Lung (tissue), 11 donors: ENCODE measurements at regions not wholly inside any gene's neighbourhood (a gene's known extent, or its start where the extent isn't known, plus 50 kb on each side); places are given as distances from the start of the nearest gene placed in this dataset.

ENCODE experiments used
- ATAC-seq: fragments of 200-7000 bp; cut with Tn5 transposase; one replicate; pipeline ENCODE4 v1.9.1; 2020; ENCODE audit warnings: moderate number of reproducible peaks; ENCODE audit not compliant: insufficient read depth, low FRiP score
- DNase-seq, 3 donors: peaks; one replicate each; pipeline ENCODE4 v3.0.0-alpha.2; 2013 to 2017
- H3K27ac ChIP-seq, 2 donors: one replicate each; pipeline ENCODE4 v1.5.1; 2013; ENCODE audit warnings: mild to moderate bottlenecking in 2 of 2, moderate library complexity in 2 of 2, control low read depth in 1 of 2, inconsistent platforms in 1 of 2, low read depth in 1 of 2, low read length in 1 of 2
- H3K27me3 ChIP-seq, 3 donors: one replicate each; pipeline ENCODE4 v1.5.1; 2013; ENCODE audit warnings: low read length in 2 of 3; ENCODE audit not compliant: control insufficient read depth in 3 of 3, insufficient read depth in 3 of 3
- H3K36me3 ChIP-seq, 4 donors: one replicate each; pipeline ENCODE4 v1.5.1; 2013; ENCODE audit warnings: low read length in 4 of 4, mild to moderate bottlenecking in 1 of 4, moderate library complexity in 1 of 4; ENCODE audit not compliant: control insufficient read depth in 4 of 4, insufficient read depth in 4 of 4
- H3K4me1 ChIP-seq, 5 donors: one replicate each; pipeline ENCODE4 v1.5.1; 2013; ENCODE audit warnings: low read length in 5 of 5, mild to moderate bottlenecking in 2 of 5, moderate library complexity in 1 of 5; ENCODE audit not compliant: control insufficient read depth in 5 of 5, insufficient read depth in 5 of 5
- H3K4me3 ChIP-seq: one replicate; pipeline ENCODE4 v1.5.1; 2013; ENCODE audit warnings: mild to moderate bottlenecking, control low read depth, moderate library complexity
- H3K9ac ChIP-seq, 2 donors: one replicate each; pipeline ENCODE4 v1.5.1; 2013; ENCODE audit warnings: low read length in 2 of 2, control low read depth in 1 of 2; ENCODE audit not compliant: insufficient read depth in 1 of 2
- H3K9me3 ChIP-seq, 4 donors: one replicate each; pipeline ENCODE4 v1.5.1; 2013; ENCODE audit warnings: low read length in 3 of 4, mild to moderate bottlenecking in 1 of 4, moderate library complexity in 1 of 4; ENCODE audit not compliant: control insufficient read depth in 4 of 4, insufficient read depth in 3 of 4
- WGBS, 2 donors: extraction: QIAGEN DNeasy Blood & Tissue Kit; methylation state at CpG; one replicate each; pipeline ENCODE4 v1.1.7; 2013; 5-methylcytosine and 5-hydroxymethylcytosine counted together
- TF ChIP-seq, protein P1 (sequence below): IDR thresholded peaks from 2 replicates; pipeline ENCODE4 v1.5.1; 2012; ENCODE audit warnings: mild to moderate bottlenecking; ENCODE audit errors: control extremely low read depth, extremely low read depth
- donor health status: control.
- donor health status: control.
- donor health status: Bipolar disorder and iron deficiency.
- donor health status: healthy.
- donor health status: DM: yes; HTN: yes; CAD: no.

DNA sequence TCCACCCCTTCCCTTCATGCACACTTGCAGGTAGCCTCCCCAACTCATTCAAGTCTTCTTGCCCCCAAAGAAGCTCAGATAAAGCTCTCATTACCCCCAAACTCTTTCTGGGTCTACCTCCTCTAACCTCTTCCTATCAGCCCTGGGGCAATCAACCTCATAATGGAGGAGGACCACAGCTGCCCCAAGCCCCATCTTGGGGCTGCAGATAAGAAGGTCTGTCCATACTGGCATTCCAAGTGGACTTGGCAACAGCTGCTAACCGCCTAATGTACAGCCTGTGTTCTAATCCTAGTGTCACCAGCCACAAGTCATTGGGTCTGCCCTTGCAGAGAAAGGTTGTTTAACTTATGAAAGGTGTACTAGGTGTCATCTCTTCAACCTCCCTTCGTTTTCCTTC lies 107.4 kb upstream of the ADGRF1 start:
- no peaks in the 10 kb centered on the region for H3K9me3 ChIP-seq
- H3K4me3 ChIP-seq, result no peak overlapping the region
- ATAC-seq (no peak), DNase-seq (no peak)
- H3K36me3 ChIP-seq, result no peaks in the 10 kb centered on the region
- no peaks in the 10 kb centered on the region for H3K27me3 ChIP-seq
- H3K4me1 ChIP-seq, result peaks cover 0 to 9% (median 6%) of the 10 kb centered on the region in 5 donors
- H3K9ac ChIP-seq, result no peak overlapping the region
- WGBS, 2 donors, result 72 to 74% methylated on average over 2 of the region's 2 CpGs
- TF ChIP-seq, protein P1, sequence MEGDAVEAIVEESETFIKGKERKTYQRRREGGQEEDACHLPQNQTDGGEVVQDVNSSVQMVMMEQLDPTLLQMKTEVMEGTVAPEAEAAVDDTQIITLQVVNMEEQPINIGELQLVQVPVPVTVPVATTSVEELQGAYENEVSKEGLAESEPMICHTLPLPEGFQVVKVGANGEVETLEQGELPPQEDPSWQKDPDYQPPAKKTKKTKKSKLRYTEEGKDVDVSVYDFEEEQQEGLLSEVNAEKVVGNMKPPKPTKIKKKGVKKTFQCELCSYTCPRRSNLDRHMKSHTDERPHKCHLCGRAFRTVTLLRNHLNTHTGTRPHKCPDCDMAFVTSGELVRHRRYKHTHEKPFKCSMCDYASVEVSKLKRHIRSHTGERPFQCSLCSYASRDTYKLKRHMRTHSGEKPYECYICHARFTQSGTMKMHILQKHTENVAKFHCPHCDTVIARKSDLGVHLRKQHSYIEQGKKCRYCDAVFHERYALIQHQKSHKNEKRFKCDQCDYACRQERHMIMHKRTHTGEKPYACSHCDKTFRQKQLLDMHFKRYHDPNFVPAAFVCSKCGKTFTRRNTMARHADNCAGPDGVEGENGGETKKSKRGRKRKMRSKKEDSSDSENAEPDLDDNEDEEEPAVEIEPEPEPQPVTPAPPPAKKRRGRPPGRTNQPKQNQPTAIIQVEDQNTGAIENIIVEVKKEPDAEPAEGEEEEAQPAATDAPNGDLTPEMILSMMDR, result no peak
- no peak overlapping the region for H3K27ac ChIP-seq

DNA sequence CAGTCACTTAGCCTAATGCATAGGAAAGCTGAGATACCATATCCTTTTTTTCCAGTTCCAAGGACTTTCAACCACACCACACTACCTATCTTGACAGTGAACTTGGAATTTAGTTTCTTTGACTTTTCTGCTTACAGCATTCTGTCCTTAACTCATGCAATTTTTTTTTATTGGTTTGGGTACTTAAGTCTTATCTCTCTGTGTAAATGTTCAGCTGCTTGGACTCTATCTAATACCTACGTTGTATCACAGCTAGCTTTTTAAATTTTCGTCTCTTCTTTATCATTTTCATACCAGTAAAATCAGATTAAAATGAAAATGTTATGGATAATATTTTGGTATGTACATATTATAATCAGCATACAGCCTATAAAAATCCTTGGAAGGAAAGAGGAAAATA lies 106.9 kb upstream of the ADGRF1 start:
- H3K27ac ChIP-seq, result no peak overlapping the region
- no peaks in the 10 kb centered on the region for H3K36me3 ChIP-seq
- ATAC-seq (no peak), DNase-seq (no peak)
- H3K4me1 ChIP-seq, result peaks cover 0 to 12% (median 7%) of the 10 kb centered on the region in 5 donors
- H3K4me3 ChIP-seq, result no peak overlapping the region
- H3K9ac ChIP-seq, result no peak overlapping the region
- 74 to 88% methylated on average over 2 of the region's 2 CpGs for WGBS, 2 donors
- no peaks in the 10 kb centered on the region for H3K27me3 ChIP-seq
- no peaks in the 10 kb centered on the region for H3K9me3 ChIP-seq
- TF ChIP-seq, protein P1, result no peak

DNA sequence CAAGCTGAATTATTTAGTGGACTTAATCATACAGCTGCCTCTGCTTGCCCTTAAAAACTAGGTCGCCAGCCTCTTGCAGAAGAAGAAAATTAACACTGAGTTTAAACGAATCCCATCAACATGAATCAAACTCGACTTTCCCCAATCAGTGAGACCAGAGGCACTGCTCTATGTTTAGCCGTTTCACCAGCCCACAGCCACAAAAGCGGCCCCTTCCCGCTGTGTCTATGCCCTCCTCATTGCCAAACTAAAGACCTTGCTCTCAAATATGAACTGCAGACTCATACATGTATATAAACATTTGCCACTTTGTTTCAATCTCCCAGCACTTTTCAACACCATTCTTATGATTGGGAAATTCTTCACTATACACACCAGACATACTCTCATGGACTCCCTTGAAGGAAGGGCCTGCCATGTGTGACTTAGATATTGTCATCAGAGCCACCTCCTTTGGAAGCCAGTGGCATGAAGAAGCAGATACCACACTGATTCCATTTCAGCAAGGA lies 105.8 kb upstream of the ADGRF1 start:
- Histone ChIP-seq H3K36me3 (no peaks in the 10 kb centered on the region), H3K27me3 (no peaks in the 10 kb centered on the region), H3K4me3 (no peak overlapping the region), H3K4me1 (peaks cover 0 to 12% (median 6%) of the 10 kb centered on the region in 5 donors), H3K9ac (no peak overlapping the region), H3K27ac (peak overlapping the region in 1 of 2 donors; percentile 40), H3K9me3 (no peaks in the 10 kb centered on the region)
- DNase-seq, result no peak
- WGBS, 2 donors, result 76 to 81% methylated on average over 6 of the region's 6 CpGs
- no peak for ATAC-seq
- TF ChIP-seq, protein P1, result no peak

DNA sequence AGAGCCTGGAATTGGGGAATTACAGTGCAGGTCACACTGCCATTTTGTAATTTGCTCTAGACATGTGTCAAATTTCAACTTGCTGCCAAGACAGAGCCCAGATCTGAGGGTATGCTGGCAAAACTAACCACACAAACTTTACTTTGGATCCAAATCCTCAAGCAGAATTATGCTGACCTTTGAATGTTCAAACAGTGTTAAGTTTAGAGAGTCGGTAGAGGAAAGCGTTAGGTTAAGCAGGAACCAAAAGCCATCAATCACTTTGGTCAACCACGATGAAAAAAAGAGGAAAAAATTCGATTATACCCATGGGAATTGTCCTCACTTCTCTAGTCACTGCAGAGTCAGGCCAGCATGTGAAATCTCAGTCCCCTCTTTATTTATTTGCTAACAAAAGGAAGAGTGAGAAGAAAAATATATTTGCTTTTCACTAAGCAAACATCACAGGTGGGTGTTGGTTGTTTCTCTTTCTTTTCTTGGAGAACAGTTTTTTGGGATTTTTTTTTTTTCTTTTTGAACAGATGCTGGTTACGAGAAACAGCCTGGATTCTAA lies 105.1 kb upstream of the ADGRF1 start:
- Histone ChIP-seq H3K4me3 (no peak overlapping the region), H3K9ac (no peak overlapping the region), H3K36me3 (no peaks in the 10 kb centered on the region), H3K9me3 (no peaks in the 10 kb centered on the region), H3K4me1 (peaks cover 0 to 12% (median 5%) of the 10 kb centered on the region in 5 donors), H3K27me3 (no peaks in the 10 kb centered on the region), H3K27ac (no peak overlapping the region)
- 23 to 35% methylated on average over 5 of the region's 5 CpGs for WGBS, 2 donors
- DNase-seq (no peak), ATAC-seq (no peak)
- TF ChIP-seq, protein P1, result no peak
